ENCODE measurements at regions not wholly inside any gene's neighbourhood (a gene's known extent, or its start where the extent isn't known, plus 50 kb on each side); places are given as distances from the start of the nearest gene placed in this dataset.

DNA sequence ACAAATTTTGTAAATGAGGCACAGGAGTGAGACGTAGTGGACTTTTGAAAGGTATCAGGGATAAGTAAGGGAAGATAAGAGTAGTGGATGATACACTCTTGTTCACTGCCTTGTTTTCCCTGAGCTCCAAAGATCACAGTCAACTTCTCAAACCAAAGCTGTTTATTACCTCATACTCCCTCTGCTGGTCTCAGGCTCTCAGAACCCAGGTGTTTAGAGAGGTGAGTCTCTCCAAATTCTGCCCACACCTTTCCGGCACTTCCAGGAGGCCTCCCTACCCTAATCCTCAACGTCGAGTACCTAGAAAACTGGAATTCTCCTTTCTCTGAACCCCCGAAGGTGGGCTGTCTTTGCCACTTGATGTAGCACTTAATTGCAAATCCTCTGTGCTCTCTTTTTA is 621.1 kb downstream of the BCL11A start:
- intact Hi-C loops (cut with DNase I) = no loop called here
- no peak overlapping the region for H3K27ac ChIP-seq

DNA sequence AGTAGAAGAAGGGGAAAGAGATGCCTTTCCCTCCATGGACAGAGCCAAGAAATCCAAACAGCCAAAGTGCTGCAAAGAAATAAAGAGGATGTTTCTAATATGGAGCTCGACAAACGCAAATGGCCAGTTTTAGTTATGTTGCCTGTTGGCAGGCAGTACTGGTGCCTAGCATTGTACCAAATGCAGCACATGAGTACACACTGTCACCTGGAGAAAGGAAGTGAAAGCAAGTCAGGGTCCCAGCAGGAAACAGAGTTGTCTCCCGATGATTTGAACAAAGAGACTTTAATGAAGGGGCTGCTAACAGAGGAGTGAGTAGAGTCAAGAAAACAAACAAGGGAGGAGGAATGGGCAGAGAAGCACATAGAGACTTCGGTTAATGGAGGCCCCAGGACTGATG is 623.0 kb downstream of the BCL11A start:
- ATAC-seq (no peak), DNase-seq (no peak)
- Histone ChIP-seq H3K9me3 (no peaks in the 10 kb centered on the region), H3K4me3 (no peak overlapping the region), H3K4me1 (no peaks in the 10 kb centered on the region), H3K27ac (no peak overlapping the region), H3K27me3 (ENCODE audit: low read depth) (no peaks in the 10 kb centered on the region), H3K36me3 (no peaks in the 10 kb centered on the region)
- intact Hi-C loops (cut with DNase I) = no loop called here
- TF ChIP-seq CTCF (IDR thresholded peaks at IDR 0.05) = no peak

More for the DNA sequence above, 621.1 kb downstream of the BCL11A start:
- no peak for TF ChIP-seq CTCF (IDR thresholded peaks at IDR 0.05)
- no peaks in the 10 kb centered on the region for H3K27me3 ChIP-seq (ENCODE audit: low read depth)
- H3K9me3 ChIP-seq = no peaks in the 10 kb centered on the region
- H3K4me3 ChIP-seq = no peak overlapping the region
- no peaks in the 10 kb centered on the region for H3K36me3 ChIP-seq
- DNase-seq (no peak), ATAC-seq (no peak)
- H3K4me1 ChIP-seq = no peaks in the 10 kb centered on the region

DNA sequence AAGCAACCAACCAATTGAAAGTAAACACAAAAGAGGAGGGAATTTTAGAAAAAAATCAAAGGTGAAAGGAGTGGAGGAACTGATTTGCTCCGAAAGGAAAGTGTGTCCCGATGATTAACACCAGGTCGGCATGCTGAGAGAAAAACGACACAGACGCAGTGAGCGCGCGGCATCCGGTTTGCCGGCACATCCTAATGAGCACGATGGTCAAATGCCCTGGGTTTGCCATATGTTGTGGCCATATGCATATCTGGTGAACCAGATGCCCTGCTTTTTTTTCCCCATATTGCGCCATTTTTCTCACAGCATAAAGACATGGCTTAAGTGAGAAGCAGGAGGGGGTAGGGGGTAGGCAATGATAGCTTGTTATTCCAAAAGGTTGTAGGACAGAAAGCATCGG is 626.7 kb downstream of the BCL11A start:
- Histone ChIP-seq H3K9me3 (no peaks in the 10 kb centered on the region), H3K27ac (no peak overlapping the region), H3K4me1 (no peaks in the 10 kb centered on the region), H3K27me3 (ENCODE audit: low read depth) (no peaks in the 10 kb centered on the region), H3K36me3 (no peaks in the 10 kb centered on the region), H3K4me3 (no peak overlapping the region)
- no peak for DNase-seq
- intact Hi-C loops (cut with DNase I) = no loop called here
- no peak for TF ChIP-seq CTCF (IDR thresholded peaks at IDR 0.05)
- no peak for ATAC-seq

- Histone ChIP-seq H3K36me3 (no peaks in the 10 kb centered on the region), H3K4me1 (no peaks in the 10 kb centered on the region), H3K9me3 (no peaks in the 10 kb centered on the region), H3K4me3 (no peak overlapping the region), H3K27me3 (ENCODE audit: low read depth) (no peaks in the 10 kb centered on the region), H3K27ac (no peak overlapping the region)
- TF ChIP-seq CTCF (IDR thresholded peaks at IDR 0.05) = no peak
- ATAC-seq = no peak
- intact Hi-C loops (cut with DNase I) = no loop called here
- no peak for DNase-seq
Measured at GRCh38 chr2:59925321-59925720, 628.1 kb downstream of the BCL11A start.

GRCh38 chr2:59924346-59924745 is 629.1 kb downstream of the BCL11A start:
- no peaks in the 10 kb centered on the region for H3K4me1 ChIP-seq
- H3K4me3 ChIP-seq = no peak overlapping the region
- TF ChIP-seq CTCF (IDR thresholded peaks at IDR 0.05) = no peak
- H3K9me3 ChIP-seq = no peaks in the 10 kb centered on the region
- H3K27ac ChIP-seq = no peak overlapping the region
- no peaks in the 10 kb centered on the region for H3K36me3 ChIP-seq
- intact Hi-C loops (cut with DNase I) = no loop called here
- ATAC-seq = no peak
- DNase-seq = no peak
- no peaks in the 10 kb centered on the region for H3K27me3 ChIP-seq (ENCODE audit: low read depth)

DNA sequence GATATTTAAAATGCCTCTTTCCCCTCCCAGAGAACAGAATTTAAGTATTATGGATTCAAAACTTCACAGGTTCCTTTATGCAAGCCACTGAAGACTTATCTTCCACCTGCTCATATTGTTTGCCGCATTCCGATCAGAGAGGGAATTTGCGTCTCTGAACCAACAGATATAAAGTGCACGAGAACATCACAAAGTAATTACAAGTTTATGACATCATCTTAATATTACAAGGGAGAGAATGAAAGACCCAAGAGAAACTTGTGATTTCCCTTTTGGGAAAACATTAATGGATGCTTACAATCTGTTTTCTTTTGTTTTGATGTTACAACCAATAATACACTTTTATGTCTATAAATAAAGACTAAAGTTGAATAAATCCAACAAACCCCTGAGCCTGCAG is 631.0 kb downstream of the BCL11A start:
- no peak for ATAC-seq
- no peak for TF ChIP-seq CTCF (IDR thresholded peaks at IDR 0.05)
- intact Hi-C loops (cut with DNase I) = no loop called here

More for the DNA sequence above, 631.0 kb downstream of the BCL11A start:
- H3K9me3 ChIP-seq = no peaks in the 10 kb centered on the region
- no peak overlapping the region for H3K4me3 ChIP-seq
- no peak for DNase-seq
- H3K27ac ChIP-seq = no peak overlapping the region
- H3K4me1 ChIP-seq = no peaks in the 10 kb centered on the region
- no peaks in the 10 kb centered on the region for H3K36me3 ChIP-seq
- H3K27me3 ChIP-seq (ENCODE audit: low read depth) = no peaks in the 10 kb centered on the region
